Breast epithelium (tissue), 3 donors: ENCODE measurements at regions not wholly inside any gene's neighbourhood (a gene's known extent, or its start where the extent isn't known, plus 50 kb on each side); places are given as distances from the start of the nearest gene placed in this dataset.

Experiments
- CTCF ChIP-seq, 3 donors: fragments of 450-650 bp; IDR thresholded peaks; one replicate each; pipeline ENCODE4 v1.5.1; 2016 to 2017; ENCODE audit warnings: antibody characterized with exemption in 3 of 3, mild to moderate bottlenecking in 3 of 3, moderate library complexity in 3 of 3
- POLR2AphosphoS5 ChIP-seq, 3 donors: sonication (generic); formaldehyde crosslinking; IDR thresholded peaks; one replicate each; pipeline ENCODE4 v1.6.1; 2017; ENCODE audit warnings: antibody characterized with exemption in 3 of 3

- TF ChIP-seq CTCF (IDR thresholded peaks at IDR 0.05), result no peak
- no peak for TF ChIP-seq POLR2AphosphoS5 (IDR thresholded peaks at IDR 0.05)
These were observed 965.7 kb downstream of the REEP3 start for GRCh38 chr10:64486901-64487300.
